IMR-90 (cell line): ENCODE measurements at regions not wholly inside any gene's neighbourhood (a gene's known extent, or its start where the extent isn't known, plus 50 kb on each side); places are given as distances from the start of the nearest gene placed in this dataset.
A peak's percentile ranks its signal among the peaks of the same experiment; 100 is the strongest.

Experiments used
- ATAC-seq: fragments of 200-7000 bp; cut with Tn5 transposase; 2 replicates; pipeline ENCODE4 v1.9.1; 2020; ENCODE audit warnings: low read depth, mild to moderate bottlenecking, moderate library complexity
- BruUV-seq: library from RNA; stranded (reverse); fragments of 400-500 nt; replicated peaks from 2 replicates; lab custom pipeline; 2021; lab: Mats Ljungman, UMichigan
- CTCF ChIA-PET: fragments of 300-600 bp; formaldehyde crosslinking; extraction: SDS; loops from one replicate; lab custom pipeline; 2021; ENCODE audit warnings: antibody characterized with exemption; lab: Yijun Ruan, JAX
- POLR2A ChIA-PET: fragments of 300-600 bp; sonication (Branson Sonifier 250); formaldehyde crosslinking; loops from one replicate; lab custom pipeline; 2022; ENCODE audit warnings: antibody characterized with exemption; ENCODE audit not compliant: unreplicated experiment; lab: Charles Lee
- DNase-seq: peaks from one replicate; pipeline ENCODE4 v3.0.0; 2013
- H2AFZ ChIP-seq: replicated peaks from 2 replicates; pipeline ENCODE3; 2013; ENCODE audit warnings: low read length, mild to moderate bottlenecking; ENCODE audit not compliant: poor library complexity
- H2AK5ac ChIP-seq: 2 replicates; pipeline ENCODE4 v1.6.1; 2013; ENCODE audit warnings: low read depth, low read length, inconsistent platforms
- H2AK9ac ChIP-seq: replicated peaks from 2 replicates; pipeline ENCODE3; 2013; ENCODE audit warnings: mild to moderate bottlenecking, low read depth, low read length, moderate library complexity; ENCODE audit not compliant: poor library complexity
- H2BK120ac ChIP-seq: 2 replicates; pipeline ENCODE4 v1.6.1; 2013; ENCODE audit warnings: low read depth, low read length, inconsistent platforms
- H2BK15ac ChIP-seq: 3 replicates; pipeline ENCODE4 v1.6.1; 2013; ENCODE audit warnings: low read depth, low read length, inconsistent platforms
- H2BK20ac ChIP-seq: 2 replicates; pipeline ENCODE4 v1.6.1; 2013; ENCODE audit warnings: low read depth, mild to moderate bottlenecking, inconsistent platforms, low read length, moderate library complexity
- H2BK5ac ChIP-seq: 2 replicates; pipeline ENCODE4 v1.6.1; 2013; ENCODE audit warnings: mild to moderate bottlenecking, low read depth, low read length, inconsistent platforms; ENCODE audit not compliant: poor library complexity, severe bottlenecking
- H3K14ac ChIP-seq: replicated peaks from 2 replicates; pipeline ENCODE4 v1.6.1; 2013; ENCODE audit warnings: low read depth, low read length, inconsistent platforms
- H3K18ac ChIP-seq: 2 replicates; pipeline ENCODE4 v1.6.1; 2013; ENCODE audit warnings: low read depth, low read length, control low read depth
- H3K23ac ChIP-seq: 2 replicates; pipeline ENCODE4 v1.6.1; 2013; ENCODE audit warnings: low read depth, low read length, inconsistent platforms
- H3K27ac ChIP-seq: 2 replicates; pipeline ENCODE4 v1.5.1; 2013; ENCODE audit warnings: mild to moderate bottlenecking, control low read depth, low read length; ENCODE audit not compliant: insufficient read depth
- H3K27me3 ChIP-seq: 2 replicates; pipeline ENCODE4 v1.6.1; 2013; ENCODE audit warnings: low read length; ENCODE audit not compliant: control insufficient read depth, insufficient read depth
- H3K36me3 ChIP-seq: 2 replicates; pipeline ENCODE4 v1.6.1; 2013; ENCODE audit warnings: low read length, mixed read lengths; ENCODE audit not compliant: control insufficient read depth, insufficient read depth
- H3K4ac ChIP-seq: 2 replicates; pipeline ENCODE4 v1.6.1; 2013; ENCODE audit warnings: low read depth, low read length, inconsistent platforms
- H3K4me1 ChIP-seq: 2 replicates; pipeline ENCODE4 v1.6.1; 2013; ENCODE audit warnings: low read length, mixed read lengths; ENCODE audit not compliant: control insufficient read depth, insufficient read depth
- H3K4me2 ChIP-seq: 2 replicates; pipeline ENCODE4 v1.6.1; 2013; ENCODE audit warnings: low read depth, mild to moderate bottlenecking, control low read depth, low read length, moderate library complexity
- H3K4me3 ChIP-seq: 2 replicates; pipeline ENCODE4 v1.5.1; 2013; ENCODE audit warnings: low read depth, mild to moderate bottlenecking, control low read depth, low read length, moderate library complexity; ENCODE audit not compliant: insufficient read depth
- H3K56ac ChIP-seq: 2 replicates; pipeline ENCODE4 v1.6.1; 2013; ENCODE audit warnings: low read length, inconsistent platforms; ENCODE audit not compliant: insufficient read depth; ENCODE audit errors: extremely low read depth
- H3K79me1 ChIP-seq, 2 experiments: 2 replicates each; pipeline ENCODE4 v1.6.1; 2013; ENCODE audit warnings: low read length in 2 of 2, inconsistent platforms in 1 of 2, low read depth in 1 of 2
- H3K9ac ChIP-seq: 2 replicates; pipeline ENCODE4 v1.6.1; 2013; ENCODE audit warnings: low read depth, low read length, control low read depth
- H3K9me1 ChIP-seq: 2 replicates; pipeline ENCODE4 v1.6.1; 2013; ENCODE audit warnings: low read length, inconsistent platforms; ENCODE audit not compliant: insufficient read depth
- H3K9me3 ChIP-seq: 2 replicates; pipeline ENCODE4 v1.6.1; 2013; ENCODE audit warnings: low read length; ENCODE audit not compliant: control insufficient read depth, insufficient read depth
- H4K20me1 ChIP-seq: 2 replicates; pipeline ENCODE4 v1.6.1; 2013; ENCODE audit warnings: low read length, inconsistent platforms; ENCODE audit not compliant: insufficient read depth
- H4K5ac ChIP-seq: 2 replicates; pipeline ENCODE4 v1.6.1; 2013; ENCODE audit warnings: mild to moderate bottlenecking, low read depth, low read length, control low read depth
- H4K8ac ChIP-seq, 2 experiments: 2 replicates each; pipeline ENCODE4 v1.6.1; 2013; ENCODE audit warnings: low read depth in 2 of 2, low read length in 2 of 2, control low read depth in 1 of 2, inconsistent platforms in 1 of 2
- H4K91ac ChIP-seq: 2 replicates; pipeline ENCODE4 v1.6.1; 2013; ENCODE audit warnings: low read depth, low read length, inconsistent platforms; ENCODE audit not compliant: insufficient read depth
- CEBPB ChIP-seq: IDR thresholded peaks from 2 replicates; pipeline ENCODE4 v1.6.1; 2012; ENCODE audit warnings: low read depth, low read length, improper control_type of control experiment
- CHD1 ChIP-seq: IDR thresholded peaks from 2 replicates; pipeline ENCODE4 v1.6.1; 2012; ENCODE audit warnings: low read depth, low read length, improper control_type of control experiment
- FOS ChIP-seq: fragments of 150-350 bp; IDR thresholded peaks from 2 replicates; pipeline ENCODE4 v1.6.1; 2016; ENCODE audit warnings: low read depth, low read length
- MAFK ChIP-seq: IDR thresholded peaks from 2 replicates; pipeline ENCODE4 v1.6.1; 2012; ENCODE audit warnings: low read depth, low read length, improper control_type of control experiment
- MAZ ChIP-seq: IDR thresholded peaks from 2 replicates; pipeline ENCODE4 v1.6.1; 2012; ENCODE audit warnings: low read depth, mild to moderate bottlenecking, low read length, improper control_type of control experiment, moderate library complexity, borderline replicate concordance
- MXI1 ChIP-seq: IDR thresholded peaks from 2 replicates; pipeline ENCODE4 v1.6.1; 2012; ENCODE audit warnings: low read depth, mild to moderate bottlenecking, low read length, moderate library complexity, borderline replicate concordance
- NFE2L2 ChIP-seq: fragments of 150-350 bp; IDR thresholded peaks from 2 replicates; pipeline ENCODE4 v1.6.1; 2016; ENCODE audit warnings: low read depth, mild to moderate bottlenecking, low read length
- POLR2A ChIP-seq: IDR thresholded peaks from 2 replicates; pipeline ENCODE4 v1.6.1; 2012; ENCODE audit warnings: mild to moderate bottlenecking, low read depth, low read length
- RAD21 ChIP-seq: IDR thresholded peaks from 2 replicates; pipeline ENCODE4 v1.6.1; 2012; ENCODE audit warnings: low read length, improper control_type of control experiment
- RCOR1 ChIP-seq: IDR thresholded peaks from 2 replicates; pipeline ENCODE4 v1.6.1; 2012; ENCODE audit warnings: mild to moderate bottlenecking, low read length, improper control_type of control experiment; ENCODE audit not compliant: insufficient replicate concordance
- RFX5 ChIP-seq: IDR thresholded peaks from 2 replicates; pipeline ENCODE4 v1.8.0; 2012; ENCODE audit warnings: low read depth, mild to moderate bottlenecking, low read length, moderate library complexity
- SMC3 ChIP-seq: fragments of 150-350 bp; IDR thresholded peaks from 2 replicates; pipeline ENCODE4 v1.6.1; 2016; ENCODE audit warnings: low read depth, mild to moderate bottlenecking, antibody characterized with exemption, low read length, moderate library complexity
- whole genome bisulfite sequencing, 2 experiments: methylation state at CpG; one replicate each; pipeline versions ENCODE4 v1.1.5 to v1.1.7; 2013; ENCODE audit warnings: missing lambda C conversion rate in 2 of 2; ENCODE audit not compliant: insufficient read length in 1 of 2; ENCODE audit errors: extremely low coverage in 2 of 2; 5-methylcytosine and 5-hydroxymethylcytosine counted together
- dilution Hi-C: fragments of 300-500 bp; cut with HindIII; formaldehyde crosslinking; loops from one replicate; pipeline ENCODE4 v1.14.3; 2018; ENCODE audit warnings: low sequenced_read_pairs; ENCODE audit not compliant: unreplicated experiment
- in situ Hi-C: fragments of 300-500 bp; cut with MboI; formaldehyde crosslinking; loops from 3 replicates; pipeline ENCODE4 v1.14.3; 2019; ENCODE audit warnings: low sequenced_read_pairs, inconsistent platforms, mixed read lengths
- intact Hi-C: fragments of 100-400 bp; cut with micrococcal nuclease; formaldehyde crosslinking; loops from 2 replicates; pipeline ENCODE4 v1.10.0; 2022
- TF ChIP-seq, protein P1 (sequence below): conservative IDR thresholded peaks from 2 replicates; pipeline ENCODE4 v1.5.1; 2012; ENCODE audit warnings: mild to moderate bottlenecking, low read depth, low read length, improper control_type of control experiment
- TF ChIP-seq, protein P2 (sequence below): fragments of 150-350 bp; IDR thresholded peaks from 2 replicates; pipeline ENCODE4 v1.6.1; 2017; ENCODE audit warnings: mild to moderate bottlenecking, antibody characterized with exemption, low read length, low read depth

DNA sequence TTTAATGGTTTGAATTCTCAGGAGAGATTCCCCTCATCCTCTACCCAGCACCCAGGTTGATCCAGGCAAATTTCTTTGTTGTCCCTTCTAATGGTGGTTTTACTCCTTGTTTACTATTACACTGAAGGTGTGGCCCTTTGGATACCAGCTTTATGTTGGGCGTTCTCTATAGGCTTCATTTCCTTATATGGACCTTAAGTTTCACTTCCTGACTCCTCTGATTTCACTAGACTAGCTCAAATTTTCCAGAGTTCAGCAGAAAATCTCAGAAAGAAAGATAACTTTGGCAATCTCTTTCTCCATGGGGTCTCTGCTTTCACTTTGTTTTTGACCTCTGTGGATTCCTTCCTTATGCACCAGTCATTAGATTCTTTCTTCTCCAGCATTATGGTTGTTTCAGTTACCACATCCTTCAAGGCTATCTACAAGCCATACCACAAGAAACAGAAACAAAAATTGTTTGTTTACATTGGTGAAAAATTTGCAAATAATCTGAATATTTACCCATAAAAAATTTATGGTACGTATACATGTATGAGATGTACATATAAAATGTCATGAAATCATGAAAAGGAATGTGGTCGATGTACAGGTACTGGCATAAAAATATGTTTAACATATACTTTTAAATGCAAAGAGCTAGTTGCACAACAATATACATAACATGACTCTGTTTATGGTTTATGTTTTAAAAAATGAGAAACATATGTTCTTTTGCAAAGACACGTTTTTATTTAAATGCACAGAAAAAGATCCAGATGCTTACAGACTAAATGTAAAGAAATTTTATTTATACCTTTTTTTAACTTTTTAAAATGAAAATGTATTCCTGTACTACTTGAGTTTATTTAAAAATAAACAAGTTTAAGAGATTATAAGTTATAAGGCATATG lies 212.6 kb downstream of the LACC1 start:
- no peak overlapping the region for H3K14ac ChIP-seq
- H2AK9ac ChIP-seq, result no peak overlapping the region
- no peaks in the 10 kb centered on the region for H3K4me1 ChIP-seq
- no peak overlapping the region for H2AFZ ChIP-seq
- intact Hi-C loops (loop anchor here (10.0 kb wide), 1 partner anchor 72 kb away; no protein-coding TSS in a partner anchor), dilution Hi-C loops (no loop called here), in situ Hi-C loops (no loop called here)
- ATAC-seq, result peak; percentile 29; the same call in 1 of the 2 replicates
- no peak overlapping the region for H3K4me2 ChIP-seq
- TF ChIP-seq CHD1 (no peak), CEBPB (no peak), NFE2L2 (no peak), MAZ (no peak), MAFK (no peak), MXI1 (no peak), FOS (no peak), RCOR1 (no peak), POLR2A (no peak), RFX5 (no peak), SMC3 (no peak), RAD21 (no peak)
- TF ChIP-seq, protein P1, sequence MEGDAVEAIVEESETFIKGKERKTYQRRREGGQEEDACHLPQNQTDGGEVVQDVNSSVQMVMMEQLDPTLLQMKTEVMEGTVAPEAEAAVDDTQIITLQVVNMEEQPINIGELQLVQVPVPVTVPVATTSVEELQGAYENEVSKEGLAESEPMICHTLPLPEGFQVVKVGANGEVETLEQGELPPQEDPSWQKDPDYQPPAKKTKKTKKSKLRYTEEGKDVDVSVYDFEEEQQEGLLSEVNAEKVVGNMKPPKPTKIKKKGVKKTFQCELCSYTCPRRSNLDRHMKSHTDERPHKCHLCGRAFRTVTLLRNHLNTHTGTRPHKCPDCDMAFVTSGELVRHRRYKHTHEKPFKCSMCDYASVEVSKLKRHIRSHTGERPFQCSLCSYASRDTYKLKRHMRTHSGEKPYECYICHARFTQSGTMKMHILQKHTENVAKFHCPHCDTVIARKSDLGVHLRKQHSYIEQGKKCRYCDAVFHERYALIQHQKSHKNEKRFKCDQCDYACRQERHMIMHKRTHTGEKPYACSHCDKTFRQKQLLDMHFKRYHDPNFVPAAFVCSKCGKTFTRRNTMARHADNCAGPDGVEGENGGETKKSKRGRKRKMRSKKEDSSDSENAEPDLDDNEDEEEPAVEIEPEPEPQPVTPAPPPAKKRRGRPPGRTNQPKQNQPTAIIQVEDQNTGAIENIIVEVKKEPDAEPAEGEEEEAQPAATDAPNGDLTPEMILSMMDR, result no peak
- TF ChIP-seq, protein P2, sequence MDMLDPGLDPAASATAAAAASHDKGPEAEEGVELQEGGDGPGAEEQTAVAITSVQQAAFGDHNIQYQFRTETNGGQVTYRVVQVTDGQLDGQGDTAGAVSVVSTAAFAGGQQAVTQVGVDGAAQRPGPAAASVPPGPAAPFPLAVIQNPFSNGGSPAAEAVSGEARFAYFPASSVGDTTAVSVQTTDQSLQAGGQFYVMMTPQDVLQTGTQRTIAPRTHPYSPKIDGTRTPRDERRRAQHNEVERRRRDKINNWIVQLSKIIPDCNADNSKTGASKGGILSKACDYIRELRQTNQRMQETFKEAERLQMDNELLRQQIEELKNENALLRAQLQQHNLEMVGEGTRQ, result no peak
- no peak overlapping the region for H3K4ac ChIP-seq
- no peaks in the 10 kb centered on the region; the same call in 1 of the 2 replicates for H3K27me3 ChIP-seq
- no peak overlapping the region for H3K23ac ChIP-seq
- H3K4me3 ChIP-seq, result no peak overlapping the region
- H4K20me1 ChIP-seq, result no peaks in the 10 kb centered on the region
- no peaks in the 10 kb centered on the region for H3K79me1 ChIP-seq
- ChIA-PET CTCF (no interaction called here), POLR2A (no interaction called here)
- no peaks in the 10 kb centered on the region for H3K36me3 ChIP-seq
- H3K9me1 ChIP-seq, result no peaks in the 10 kb centered on the region
- no peak overlapping the region for H2BK20ac ChIP-seq
- H4K8ac ChIP-seq, result no peak overlapping the region
- H3K18ac ChIP-seq, result no peak overlapping the region
- H4K91ac ChIP-seq, result no peak overlapping the region
- no peak overlapping the region for H2BK120ac ChIP-seq
- no peak overlapping the region for H3K56ac ChIP-seq
- no peaks in the 10 kb centered on the region for H3K9me3 ChIP-seq
- H3K27ac ChIP-seq, result no peak overlapping the region
- H2BK15ac ChIP-seq, result no peak overlapping the region
- H3K9ac ChIP-seq, result no peak overlapping the region
- H4K5ac ChIP-seq, result no peak overlapping the region
- H2AK5ac ChIP-seq, result no peak overlapping the region
- no CpG with 5 or more reads among the region's 4 CpGs for WGBS, 2 experiments
- no peak for DNase-seq
- H2BK5ac ChIP-seq, result no peak overlapping the region
- no TSS peak for BruUV-seq
